Activated naive CD4-positive, alpha-beta T cell treated with anti-CD3 and anti-CD28 coated beads, Interleukin-2, amount 50 U/mL, for 72 hours (primary cell): ENCODE measurements at regions not wholly inside any gene's neighbourhood (a gene's known extent, or its start where the extent isn't known, plus 50 kb on each side); places are given as distances from the start of the nearest gene placed in this dataset.

Experiments
- ATAC-seq, 2 donors: fragments of 150-1000 bp; cut with Tn5 transposase; 2 replicates each; pipeline ENCODE4 v1.10.0; 2021; ENCODE audit warnings: mild to moderate bottlenecking in 2 of 2, moderate library complexity in 2 of 2
- DNase-seq, 2 donors: peaks; one replicate each; pipeline ENCODE4 v3.0.0; 2021 to 2022; ENCODE audit warnings: low spot score in 2 of 2
- H3K27ac Mint-ChIP-seq, 2 donors: one replicate each; pipeline ENCODE4 v1.8.0; 2022; ENCODE audit warnings: mild to moderate bottlenecking in 2 of 2, mixed read lengths in 2 of 2
- H3K36me3 Mint-ChIP-seq, 2 donors: one replicate each; pipeline ENCODE4 v1.8.0; 2022; ENCODE audit warnings: mixed read lengths in 2 of 2
- H3K9me3 Mint-ChIP-seq, 2 donors: one replicate each; pipeline ENCODE4 v1.8.0; 2022; ENCODE audit warnings: mixed read lengths in 2 of 2

DNA sequence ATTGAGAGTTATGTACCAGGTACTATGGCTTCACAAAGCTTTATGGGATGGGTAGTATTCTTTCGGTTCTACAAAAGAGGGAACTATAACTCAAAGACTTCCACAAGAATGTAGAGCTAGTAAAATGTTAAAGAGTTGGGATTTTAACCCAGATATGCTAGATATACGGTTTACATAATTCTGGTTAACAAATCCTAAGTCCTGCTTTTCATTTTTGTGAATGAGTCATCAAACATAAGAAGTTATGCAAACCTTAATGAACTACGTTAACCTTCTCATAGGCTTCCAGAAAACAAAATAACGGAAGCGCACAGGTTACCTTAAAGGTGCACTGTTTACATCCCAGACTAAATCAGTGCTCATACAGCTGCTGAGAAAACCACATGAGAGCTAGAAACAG lies 1049.3 kb downstream of the MCTP2 start:
- ATAC-seq (no peak), DNase-seq (no peak)
- Mint-ChIP-seq H3K9me3 (no peaks in the 10 kb centered on the region), H3K27ac (no peak overlapping the region), H3K36me3 (no peaks in the 10 kb centered on the region)

DNA sequence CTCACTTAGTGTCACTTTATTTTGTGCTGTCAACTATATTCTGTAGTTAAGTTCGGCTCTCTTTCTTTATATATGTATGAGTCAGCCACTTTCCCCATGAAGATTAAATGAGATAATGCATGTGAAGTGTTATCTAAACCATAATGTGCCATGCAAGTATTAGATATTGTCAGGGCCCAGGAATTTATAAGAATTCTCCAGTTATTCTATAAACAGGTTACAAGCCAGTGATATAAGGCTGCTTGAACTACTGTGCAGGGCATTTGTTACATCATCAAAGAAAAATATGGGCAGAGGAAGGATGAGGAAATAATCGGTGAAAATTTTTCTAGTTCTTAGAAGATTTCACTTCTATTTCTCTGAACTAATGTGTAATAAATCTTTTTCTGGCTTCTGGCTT lies 1049.0 kb upstream of the NR2F2 start:
- ATAC-seq (no peak), DNase-seq (no peak)
- no peaks in the 10 kb centered on the region for H3K9me3 Mint-ChIP-seq
- H3K27ac Mint-ChIP-seq: no peak overlapping the region
- H3K36me3 Mint-ChIP-seq: no peaks in the 10 kb centered on the region

DNA sequence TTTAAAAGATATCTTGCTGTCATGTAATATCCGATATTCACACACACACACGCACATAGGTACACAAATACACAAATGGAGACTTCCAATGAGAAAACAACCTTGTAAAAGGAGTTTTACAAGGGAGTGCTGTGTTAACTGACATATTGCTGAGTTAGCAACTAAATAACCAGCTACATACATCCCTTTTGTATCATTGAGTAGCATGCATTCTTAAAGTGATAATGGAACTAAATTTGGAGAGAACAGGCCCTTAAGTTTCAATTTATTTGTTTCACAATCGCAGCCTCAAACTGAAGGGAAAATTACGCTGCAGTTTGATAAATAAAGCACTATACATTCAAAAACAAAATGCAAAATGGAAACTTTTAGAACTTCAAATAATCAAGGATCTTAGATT lies 1046.0 kb upstream of the NR2F2 start:
- ATAC-seq: peak in 1 of 2 donors; percentile 26
- Mint-ChIP-seq H3K36me3 (no peaks in the 10 kb centered on the region), H3K9me3 (no peaks in the 10 kb centered on the region), H3K27ac (no peak overlapping the region)
- no peak for DNase-seq

DNA sequence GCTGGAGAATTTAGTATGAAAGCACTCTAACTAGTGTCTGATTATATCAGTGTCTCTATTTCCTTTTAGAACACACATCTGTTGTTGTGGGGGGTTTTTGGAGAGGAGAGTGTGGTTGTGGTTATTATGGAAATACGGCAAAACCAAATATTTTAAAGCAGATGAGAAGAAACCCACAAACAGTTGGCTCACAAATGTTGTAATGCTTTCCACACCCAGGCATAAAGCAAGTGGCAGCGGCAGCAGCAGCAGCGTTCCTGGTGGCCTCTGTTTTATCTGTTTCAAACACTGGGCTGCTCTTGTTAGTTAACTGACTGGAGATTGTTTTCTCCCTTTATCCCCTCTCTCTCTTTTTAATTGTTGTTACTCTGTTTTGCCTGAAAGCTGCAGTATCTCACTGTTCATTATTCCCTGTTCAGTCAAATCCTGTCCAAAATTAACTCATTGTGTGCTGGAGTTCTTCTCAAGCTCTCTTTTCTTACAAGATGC lies 1045.5 kb upstream of the NR2F2 start:
- no peaks in the 10 kb centered on the region for H3K9me3 Mint-ChIP-seq
- no peak for DNase-seq
- ATAC-seq: peak in 1 of 2 donors; percentile 72
- H3K27ac Mint-ChIP-seq: no peak overlapping the region
- no peaks in the 10 kb centered on the region for H3K36me3 Mint-ChIP-seq

DNA sequence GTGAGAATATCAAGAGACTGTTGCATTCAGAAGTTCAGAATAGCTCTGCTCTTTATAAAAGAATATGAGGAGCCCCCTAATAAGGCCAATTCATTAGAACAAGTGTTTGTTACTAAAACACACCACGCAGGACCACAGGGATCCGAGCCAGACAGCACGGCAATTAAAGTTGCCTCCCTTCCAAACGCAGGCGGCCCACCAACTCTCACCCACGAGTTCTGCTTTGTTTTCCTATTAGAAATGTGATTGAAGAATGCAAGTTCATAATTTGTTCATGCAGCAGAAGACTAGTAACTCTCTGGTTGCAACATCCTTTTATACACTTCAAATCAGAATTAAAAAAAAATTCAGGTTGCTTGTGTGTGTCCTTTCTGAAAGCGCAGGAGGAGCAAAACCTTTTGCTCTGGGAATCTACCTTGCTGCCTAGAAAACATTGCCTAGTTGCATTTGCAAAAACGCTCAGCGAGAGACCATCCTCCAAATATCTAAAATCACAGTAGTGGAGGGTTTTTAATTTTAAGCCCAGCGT lies 1044.1 kb upstream of the NR2F2 start:
- no peak for DNase-seq
- no peak for ATAC-seq
- Mint-ChIP-seq H3K9me3 (no peaks in the 10 kb centered on the region), H3K36me3 (no peaks in the 10 kb centered on the region), H3K27ac (no peak overlapping the region)

DNA sequence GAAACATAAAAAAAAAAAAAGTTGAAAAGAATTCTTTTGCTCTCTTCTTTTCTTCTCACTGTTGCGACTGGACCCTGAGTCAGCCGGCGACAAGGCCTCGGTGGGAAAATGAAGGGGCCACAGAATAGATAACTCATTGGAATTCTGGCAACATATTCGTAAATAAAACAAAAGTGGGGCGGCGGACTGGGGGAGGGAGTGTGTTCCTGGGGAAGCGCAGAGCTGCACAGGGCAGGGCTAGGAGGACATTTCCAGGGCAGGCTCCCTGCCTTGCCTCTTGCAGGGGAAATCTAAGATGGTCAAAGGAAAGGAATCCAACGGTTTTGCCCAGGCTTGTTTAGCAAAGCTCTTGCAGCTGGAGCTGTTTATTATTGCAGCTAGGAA lies 1042.8 kb upstream of the NR2F2 start:
- no peak overlapping the region for H3K27ac Mint-ChIP-seq
- DNase-seq: no peak
- no peaks in the 10 kb centered on the region for H3K9me3 Mint-ChIP-seq
- H3K36me3 Mint-ChIP-seq: no peaks in the 10 kb centered on the region
- no peak for ATAC-seq

DNA sequence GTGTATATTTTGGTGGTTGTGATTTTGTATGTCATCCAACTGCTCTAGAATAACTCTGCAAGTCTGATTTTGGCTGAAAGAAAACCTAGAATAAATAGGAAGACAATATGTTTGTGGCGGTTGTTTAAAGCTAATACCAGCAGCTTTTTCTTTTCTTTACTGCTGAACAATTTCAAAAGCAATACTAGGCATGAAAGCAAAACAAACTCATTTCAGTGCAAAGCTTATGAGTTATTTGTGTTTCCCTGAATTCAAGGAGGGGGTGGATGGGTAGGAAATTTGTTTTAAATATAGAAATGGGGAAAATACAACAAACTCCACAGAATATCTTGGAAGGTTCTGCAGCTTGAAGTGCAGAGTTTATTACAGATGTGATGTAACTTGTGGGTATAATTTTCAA lies 1041.9 kb upstream of the NR2F2 start:
- ATAC-seq (no peak), DNase-seq (no peak)
- Mint-ChIP-seq H3K36me3 (no peaks in the 10 kb centered on the region), H3K9me3 (no peaks in the 10 kb centered on the region), H3K27ac (no peak overlapping the region)

DNA sequence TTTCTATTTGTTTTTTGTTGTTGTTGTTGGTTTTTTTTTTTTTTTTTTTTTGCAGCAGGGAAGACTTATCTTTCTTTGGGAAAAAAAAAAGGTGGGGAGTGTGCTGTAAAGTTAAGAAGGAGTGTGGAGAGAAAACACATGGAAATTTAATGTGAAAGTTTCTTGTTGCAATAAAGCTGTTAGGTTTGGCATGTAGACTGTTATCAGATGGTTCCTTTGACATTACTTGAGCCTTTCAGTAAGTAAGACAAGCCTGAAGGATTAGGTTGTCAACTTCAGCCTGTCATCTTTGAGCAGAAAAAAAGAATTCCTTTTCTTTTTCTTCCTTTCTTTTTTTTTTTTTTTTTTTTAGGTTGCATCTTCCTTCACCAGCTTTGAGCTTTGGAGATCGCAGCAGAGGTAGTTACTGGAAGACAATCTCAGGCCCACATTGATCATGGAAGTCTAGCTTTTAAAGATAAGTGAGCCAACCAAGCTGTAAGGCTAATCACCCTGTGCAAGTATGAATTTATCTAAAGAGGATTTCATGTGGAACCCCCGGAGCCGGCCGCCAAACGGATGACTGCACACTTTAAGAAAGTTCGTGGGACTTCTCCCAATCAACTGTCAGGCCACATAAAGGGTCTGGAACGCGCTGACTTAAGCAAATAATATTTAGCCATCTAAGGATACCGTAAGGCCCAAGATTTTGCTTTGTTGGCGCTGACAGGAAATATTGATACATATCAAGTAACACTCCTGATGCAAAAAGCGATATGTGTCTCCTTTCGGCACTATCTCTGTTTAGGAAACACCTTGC lies 1040.1 kb upstream of the NR2F2 start:
- H3K9me3 Mint-ChIP-seq: no peaks in the 10 kb centered on the region
- ATAC-seq (no peak), DNase-seq (no peak)
- H3K36me3 Mint-ChIP-seq: no peaks in the 10 kb centered on the region
- H3K27ac Mint-ChIP-seq: no peak overlapping the region

DNA sequence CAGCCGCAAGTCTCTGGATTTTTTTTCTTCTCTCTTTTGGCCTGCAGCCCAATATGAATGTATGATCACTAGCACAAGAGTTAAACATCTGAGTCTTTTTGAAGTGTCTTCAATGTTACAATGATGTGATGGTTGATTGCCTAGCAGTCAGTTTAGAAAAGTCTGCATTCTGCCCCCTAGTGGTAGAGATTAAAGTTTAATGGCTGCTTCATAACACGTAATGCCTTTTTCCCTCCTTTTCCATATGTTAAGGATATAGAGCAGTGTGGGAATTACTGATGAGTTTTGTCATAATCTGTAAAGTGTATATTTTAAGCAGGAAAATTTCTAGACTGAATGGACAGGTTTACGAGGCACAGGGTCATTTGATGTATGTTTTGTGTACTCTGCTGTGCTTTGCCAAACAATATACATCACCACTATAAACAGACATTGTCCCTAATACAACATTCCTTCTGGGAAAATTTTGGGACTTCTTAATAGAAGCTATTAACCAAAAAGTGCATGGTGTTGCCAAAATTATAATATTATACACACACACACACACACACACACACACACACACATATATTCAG lies 1038.5 kb upstream of the NR2F2 start:
- ATAC-seq: no peak
- no peaks in the 10 kb centered on the region for H3K9me3 Mint-ChIP-seq
- DNase-seq: peak in 1 of 2 donors; percentile 4

DNA sequence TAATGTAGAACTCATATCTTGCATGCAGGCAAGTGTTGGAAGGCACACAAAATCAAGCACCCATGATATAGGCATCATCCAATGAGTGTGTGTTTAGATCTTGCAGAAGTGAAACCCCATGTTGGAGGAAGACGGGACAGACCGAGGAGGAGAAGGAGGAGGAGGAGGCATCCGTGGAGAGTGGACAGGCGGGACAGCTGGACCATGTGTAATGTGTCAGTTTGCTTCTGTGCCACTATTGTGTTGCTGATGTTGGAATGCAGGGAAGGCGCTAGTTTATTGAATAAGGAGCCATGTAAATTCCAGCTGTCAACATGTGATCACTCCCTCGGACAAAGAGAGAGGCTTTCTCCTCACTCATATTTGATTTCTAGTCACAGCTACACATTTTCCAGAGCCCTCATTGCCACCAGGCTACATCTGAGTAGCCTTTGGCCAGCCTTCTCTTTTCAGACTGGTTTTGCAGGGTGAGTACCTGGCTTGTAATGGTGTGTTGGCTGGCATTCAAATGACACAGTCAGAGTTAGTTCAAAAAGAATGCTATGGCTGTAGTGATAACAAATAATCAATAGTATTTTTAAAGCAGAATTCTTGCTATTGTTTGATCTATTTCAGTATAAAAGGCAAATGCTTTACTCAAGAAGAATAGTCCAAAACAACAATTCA lies 1037.6 kb upstream of the NR2F2 start:
- Mint-ChIP-seq H3K27ac (no peak overlapping the region), H3K9me3 (no peaks in the 10 kb centered on the region), H3K36me3 (peaks cover 0 to 6% of the 10 kb centered on the region in 2 donors)
- ATAC-seq (no peak), DNase-seq (no peak)

More for the DNA sequence above, 1038.5 kb upstream of the NR2F2 start:
- Mint-ChIP-seq H3K36me3 (peaks cover 0 to under 1% of the 10 kb centered on the region in 2 donors), H3K27ac (no peak overlapping the region)

DNA sequence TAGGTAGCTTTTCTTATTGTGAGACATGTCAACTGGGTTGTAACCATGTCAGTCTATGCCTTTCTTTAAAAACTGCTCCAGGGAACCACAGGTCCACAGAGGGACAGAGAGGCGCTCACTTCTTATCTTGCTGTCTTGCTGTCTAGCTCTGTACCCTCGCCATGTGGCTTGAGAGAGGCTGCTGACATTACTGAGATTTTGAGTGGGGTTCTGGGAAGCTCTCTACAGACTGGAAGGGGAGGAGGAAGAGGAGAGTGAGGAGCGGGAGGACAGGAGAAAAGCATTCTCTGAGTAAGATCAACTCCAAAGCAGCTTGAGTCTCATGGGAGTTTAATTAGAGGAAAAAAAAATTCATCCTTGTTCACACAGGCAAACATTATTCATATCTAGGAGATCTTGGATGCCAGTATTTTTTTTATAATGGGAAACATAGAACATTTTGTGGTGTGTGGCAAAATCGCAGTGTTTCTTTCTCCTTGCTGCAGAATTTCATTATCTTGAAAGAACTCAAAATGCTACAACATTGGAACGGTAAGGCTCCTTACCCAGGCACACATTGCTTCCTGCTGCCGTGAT lies 1037.0 kb upstream of the NR2F2 start:
- no peaks in the 10 kb centered on the region for H3K9me3 Mint-ChIP-seq
- ATAC-seq (no peak), DNase-seq (no peak)
- no peak overlapping the region for H3K27ac Mint-ChIP-seq
- H3K36me3 Mint-ChIP-seq: peaks cover 0 to 6% of the 10 kb centered on the region in 2 donors

DNA sequence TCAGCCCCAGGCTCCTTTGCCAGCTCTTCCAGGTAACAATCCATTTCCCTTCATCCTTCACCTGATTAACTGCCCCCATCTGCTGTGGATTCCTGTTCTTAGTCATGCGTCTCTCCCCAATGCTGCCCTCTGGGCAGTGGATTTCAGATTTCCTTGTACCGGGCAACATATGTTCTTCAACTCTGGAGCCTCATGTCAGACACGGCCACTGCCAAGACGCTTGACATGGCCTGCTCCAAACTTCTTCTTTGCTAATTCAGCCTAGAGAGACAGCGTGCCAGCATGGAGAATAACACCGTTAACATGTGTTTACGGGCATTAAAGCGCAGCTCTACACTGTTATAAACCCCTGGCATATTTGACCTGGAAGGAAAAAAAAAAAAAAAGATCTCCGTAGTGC lies 1035.1 kb upstream of the NR2F2 start:
- no peak overlapping the region for H3K27ac Mint-ChIP-seq
- H3K36me3 Mint-ChIP-seq: peaks cover 0 to 6% of the 10 kb centered on the region in 2 donors
- DNase-seq (no peak), ATAC-seq (no peak)
- no peaks in the 10 kb centered on the region for H3K9me3 Mint-ChIP-seq

DNA sequence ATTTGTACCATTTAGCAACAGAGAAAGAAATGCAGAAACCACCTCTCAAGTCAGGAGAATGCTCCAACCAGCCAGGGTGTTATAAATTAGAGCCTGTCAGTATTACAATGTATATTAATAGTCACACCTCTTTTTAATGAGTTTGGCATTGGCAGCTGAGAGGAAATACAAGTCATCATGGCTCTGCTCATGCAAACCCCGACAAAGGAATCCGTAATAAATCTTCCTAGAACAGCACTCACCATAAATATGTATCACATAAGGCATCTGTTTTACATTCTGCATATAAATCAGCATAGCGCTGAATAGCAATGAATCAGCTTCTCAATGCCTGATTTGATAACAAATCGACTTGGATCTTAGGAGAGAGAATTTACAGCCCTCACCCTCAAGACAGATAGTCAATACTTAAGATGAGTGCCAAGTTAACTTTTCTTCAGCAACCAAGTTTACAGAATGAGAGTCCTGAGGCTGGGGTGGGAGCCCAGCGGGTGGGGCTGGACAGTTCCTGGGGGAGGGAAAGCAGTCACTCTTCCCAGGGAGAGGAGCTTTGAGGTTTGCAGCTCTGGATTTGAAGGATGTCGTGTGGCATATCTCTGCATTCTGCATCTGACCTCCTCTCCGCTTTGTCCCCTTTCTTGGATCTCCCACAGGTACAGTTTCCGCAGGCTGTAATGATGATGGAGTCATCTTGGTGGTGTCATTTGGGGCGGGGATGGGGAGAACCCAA lies 1034.4 kb upstream of the NR2F2 start:
- no peak overlapping the region for H3K27ac Mint-ChIP-seq
- no peaks in the 10 kb centered on the region for H3K9me3 Mint-ChIP-seq
- DNase-seq: no peak
- no peak for ATAC-seq
- peaks cover 0 to 6% of the 10 kb centered on the region in 2 donors for H3K36me3 Mint-ChIP-seq

DNA sequence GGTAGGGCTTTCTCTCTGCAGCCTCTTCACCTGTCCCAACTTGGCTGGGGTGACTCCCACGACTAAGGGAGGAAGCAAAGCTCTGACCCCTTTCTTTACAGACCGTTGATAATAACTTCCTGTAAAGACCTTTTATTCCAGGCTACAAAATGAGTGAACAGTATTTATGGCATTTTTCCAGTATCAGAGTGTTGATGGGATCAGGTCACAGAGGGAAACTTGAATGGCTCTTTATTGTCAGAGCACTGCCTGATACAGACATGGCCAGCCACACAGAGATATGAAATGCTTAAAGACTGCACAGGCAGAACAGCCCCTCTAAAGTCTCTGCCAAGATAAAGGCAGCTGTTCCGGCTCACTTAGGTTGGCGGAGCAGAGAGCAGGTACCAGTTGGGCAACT lies 1033.9 kb upstream of the NR2F2 start:
- Mint-ChIP-seq H3K27ac (no peak overlapping the region), H3K36me3 (peaks cover 0 to 6% of the 10 kb centered on the region in 2 donors), H3K9me3 (peaks cover 0 to 3% of the 10 kb centered on the region in 2 donors)
- DNase-seq (no peak), ATAC-seq (no peak)

DNA sequence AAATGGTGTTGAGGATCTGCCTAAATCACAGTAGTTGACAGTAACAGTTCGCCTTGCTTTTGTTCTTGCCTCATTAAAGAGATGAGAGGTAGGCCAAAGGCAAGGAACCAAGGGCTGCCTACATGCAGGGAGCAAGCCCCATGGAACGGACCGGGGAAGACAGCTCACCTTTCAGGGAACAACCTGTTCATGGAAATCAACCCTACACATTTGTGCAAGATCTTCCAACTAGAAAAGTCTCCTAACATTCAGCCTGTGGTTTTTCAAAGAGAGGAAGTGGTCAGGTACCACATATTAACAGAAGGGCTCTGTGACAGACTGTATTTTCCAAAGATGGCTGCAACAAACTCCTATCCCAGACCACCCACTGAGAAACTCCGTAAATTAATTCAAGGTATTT lies 1031.8 kb upstream of the NR2F2 start:
- peaks cover 0 to 6% of the 10 kb centered on the region in 2 donors for H3K36me3 Mint-ChIP-seq
- ATAC-seq: no peak

DNA sequence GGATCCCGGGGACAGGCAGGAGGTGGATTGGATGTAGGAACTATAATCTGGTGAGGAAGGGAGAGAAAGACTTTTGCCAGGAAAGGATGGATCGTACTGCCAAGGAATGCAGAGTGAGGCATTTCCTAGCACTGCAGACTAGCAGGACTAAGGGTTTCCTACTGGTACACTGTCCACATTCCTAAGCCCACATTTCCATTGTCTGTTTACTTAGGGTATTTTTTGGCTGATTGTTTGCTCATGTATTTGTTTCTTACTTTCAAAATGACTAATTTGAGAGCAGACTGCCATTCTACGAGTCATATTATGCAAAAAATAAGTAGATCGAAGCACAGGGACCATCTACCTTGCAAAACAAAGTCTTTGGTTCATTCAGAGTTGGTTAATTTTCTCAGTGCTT lies 1029.5 kb upstream of the NR2F2 start:
- no peak for ATAC-seq
- peaks cover 0 to 4% of the 10 kb centered on the region in 2 donors for H3K9me3 Mint-ChIP-seq
- peaks cover 0 to 6% of the 10 kb centered on the region in 2 donors for H3K36me3 Mint-ChIP-seq
- no peak overlapping the region for H3K27ac Mint-ChIP-seq
- DNase-seq: no peak

More for the DNA sequence above, 1031.8 kb upstream of the NR2F2 start:
- no peak for DNase-seq
- no peak overlapping the region for H3K27ac Mint-ChIP-seq
- H3K9me3 Mint-ChIP-seq: peaks cover 0 to 4% of the 10 kb centered on the region in 2 donors
